ENCODE measurements at regions not wholly inside any gene's neighbourhood (a gene's known extent, or its start where the extent isn't known, plus 50 kb on each side); places are given as distances from the start of the nearest gene placed in this dataset.

DNA sequence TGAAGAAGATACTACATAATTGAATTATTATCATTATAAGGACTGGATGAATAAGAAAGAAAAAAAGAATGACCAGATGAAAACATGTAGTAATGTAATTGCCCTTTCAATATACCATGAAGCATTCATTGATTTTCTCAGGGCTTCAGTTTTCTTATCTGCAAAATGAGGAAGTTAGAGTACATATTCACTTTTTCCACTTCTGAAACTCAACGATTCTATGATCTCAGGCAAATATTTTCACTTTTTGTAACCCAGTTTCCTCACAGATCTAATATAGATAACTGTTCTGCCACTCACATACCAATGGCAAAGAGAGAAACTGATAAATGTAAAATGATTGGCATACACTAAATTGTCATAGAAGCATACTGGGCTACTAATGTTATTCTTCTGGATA lies 856.6 kb upstream of the KLHL1 start:
- TF ChIP-seq ZC3H10 (CRISPR knock-in tag; IDR thresholded peaks at IDR 0.05) (no peak), ISL1 (CRISPR knock-in tag; IDR thresholded peaks at IDR 0.05) (no peak), CSDC2 (CRISPR knock-in tag; IDR thresholded peaks at IDR 0.05) (no peak), ESRRG (CRISPR knock-in tag; IDR thresholded peaks at IDR 0.05) (no peak), ARNTL (CRISPR knock-in tag; IDR thresholded peaks at IDR 0.05; ENCODE audit: borderline replicate concordance, low read depth) (no peak)

All from SK-N-SH treated with all-trans-retinoic acid at 6 μM for 48 hours (cell line).